ENCODE measurements at regions not wholly inside any gene's neighbourhood (a gene's known extent, or its start where the extent isn't known, plus 50 kb on each side); places are given as distances from the start of the nearest gene placed in this dataset.

- DNase-seq (ENCODE audit: low read depth) = no peak
These were observed 197.1 kb downstream of the SPP2 start for GRCh38 chr2:234247453-234248180.

GRCh38 chr2:234245945-234246344 is 195.4 kb downstream of the SPP2 start:
- DNase-seq (ENCODE audit: low read depth) = peak; percentile 89

DNA sequence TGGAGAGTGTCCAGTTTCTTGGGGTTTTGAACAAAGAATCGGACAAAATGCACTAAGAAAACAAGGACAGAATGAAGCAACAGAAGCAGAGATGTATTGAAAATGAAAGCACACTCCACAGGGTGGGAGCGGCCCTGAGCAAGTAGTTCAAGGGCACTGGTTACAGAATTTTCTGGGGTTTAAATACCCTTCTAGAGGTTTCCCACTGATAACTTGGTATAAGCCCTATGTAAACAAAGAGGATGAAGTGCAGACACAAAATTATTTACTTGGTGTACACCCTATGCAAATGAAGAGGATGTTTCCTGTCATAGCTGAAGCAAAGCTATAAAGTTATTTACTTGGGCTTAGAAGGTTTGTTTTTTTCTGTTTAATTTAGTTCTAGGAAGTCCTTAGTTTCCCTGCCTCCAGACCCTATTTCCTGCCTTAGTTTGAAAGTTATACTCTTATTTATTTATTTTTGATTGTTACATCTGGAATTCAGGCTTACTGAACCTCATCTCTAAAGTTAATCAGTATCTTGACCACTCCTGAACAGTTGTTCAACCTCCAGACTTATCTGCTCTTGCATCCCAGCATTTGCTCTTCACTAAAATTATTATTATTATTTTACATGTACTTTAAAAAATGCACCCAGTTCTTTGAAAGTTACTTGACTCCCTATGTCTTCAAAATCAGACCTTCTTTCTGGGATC is 193.5 kb downstream of the SPP2 start:
- DNase-seq (ENCODE audit: low read depth) = peak; percentile 64

DNA sequence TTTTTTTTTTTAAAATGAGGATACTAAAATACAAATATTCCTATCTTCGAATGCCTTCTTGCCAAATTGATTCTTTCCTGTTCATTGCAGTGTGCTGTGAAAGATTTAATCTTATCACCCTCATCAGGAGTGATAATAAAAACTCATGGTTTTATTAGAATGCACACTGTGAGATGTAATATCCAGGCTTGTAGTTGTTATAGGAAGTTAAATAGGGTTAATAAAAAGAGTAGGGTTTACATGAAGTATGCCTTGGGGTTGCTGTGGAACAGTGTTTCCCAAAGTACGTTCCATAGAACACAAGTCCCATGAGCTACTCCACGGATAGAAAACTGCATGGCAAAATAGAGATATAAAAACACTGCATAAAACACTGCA is 191.9 kb downstream of the SPP2 start:
- no peak for DNase-seq (ENCODE audit: low read depth)

DNA sequence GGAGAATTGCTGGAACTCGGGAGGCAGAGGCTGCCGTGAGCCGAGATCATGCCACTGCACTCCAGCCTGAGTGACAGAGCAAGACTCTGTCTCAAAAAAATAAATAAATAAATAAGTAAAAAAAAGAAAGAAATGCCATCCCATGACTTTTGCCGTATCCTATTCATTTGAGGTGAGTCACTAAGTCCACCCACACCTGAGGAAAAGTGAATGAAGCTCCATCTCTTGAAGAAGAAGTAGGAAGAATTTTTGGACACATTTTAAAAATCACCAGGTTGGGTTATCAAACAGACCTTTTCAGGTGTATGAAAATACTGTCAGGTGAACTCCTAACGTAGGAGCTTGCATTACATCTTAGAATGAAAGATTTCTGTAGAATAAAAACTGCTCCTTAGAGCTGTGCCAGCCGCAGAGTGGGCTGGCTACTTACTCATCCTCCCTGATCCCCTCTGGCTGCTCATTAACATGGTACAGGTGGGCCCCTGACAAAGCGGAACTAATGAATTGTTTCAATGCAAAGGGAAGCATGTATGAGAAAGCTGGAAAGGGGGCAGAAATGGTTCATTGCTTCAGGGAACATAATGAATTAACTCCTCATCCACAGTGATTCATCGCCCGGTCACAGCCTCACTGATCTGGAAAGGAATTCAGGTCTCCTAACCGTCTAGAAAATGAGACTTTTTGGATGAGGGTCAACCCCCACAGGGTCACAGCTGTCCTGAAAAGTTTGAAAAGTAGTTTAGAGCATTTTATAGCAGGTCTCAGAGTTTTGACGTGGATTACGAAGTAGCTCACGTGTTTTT is 191.4 kb downstream of the SPP2 start:
- peak; percentile 80 for DNase-seq (ENCODE audit: low read depth)

DNA sequence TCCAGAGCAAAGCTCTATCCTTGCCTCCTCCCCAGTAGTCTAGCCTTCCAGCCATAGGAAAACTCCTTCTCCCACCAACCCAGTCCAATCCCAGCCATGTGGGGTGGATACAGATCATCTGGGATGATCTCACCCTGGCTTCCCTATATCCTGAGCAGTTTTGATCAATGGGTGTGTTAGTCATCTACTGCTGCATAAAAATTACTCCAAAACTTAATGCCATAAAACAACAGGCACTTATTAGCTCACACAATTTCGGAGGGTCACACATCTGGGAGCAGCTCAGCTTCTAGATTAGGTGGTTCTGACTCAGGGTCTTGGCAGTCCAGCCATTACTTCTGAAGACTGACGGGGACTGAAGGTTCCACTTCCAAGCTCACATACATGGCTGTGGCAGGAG is 190.4 kb downstream of the SPP2 start:
- DNase-seq (ENCODE audit: low read depth) = peak; percentile 41

DNA sequence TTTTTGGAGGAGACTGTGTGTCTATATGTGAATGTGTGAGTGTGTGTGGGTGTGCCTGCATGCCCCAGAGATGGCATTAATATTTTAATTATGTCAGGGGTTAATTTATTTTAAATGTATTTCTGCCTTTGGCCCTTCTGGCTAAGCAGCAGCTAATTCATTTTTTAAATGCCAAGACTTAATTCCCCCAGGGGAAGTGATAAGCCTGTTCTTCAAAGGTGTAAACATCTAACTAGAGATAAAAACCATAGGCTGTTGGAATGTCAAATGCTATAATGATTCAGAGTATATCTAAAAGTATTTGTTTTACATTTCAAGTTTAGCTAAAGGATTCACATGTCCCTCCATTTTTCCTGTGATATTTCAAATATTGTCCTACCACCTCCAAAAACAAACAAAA is 184.7 kb downstream of the SPP2 start:
- DNase-seq (ENCODE audit: low read depth) = no peak

- DNase-seq (ENCODE audit: low read depth) = no peak
These were observed 181.0 kb downstream of the SPP2 start for GRCh38 chr2:234231460-234231859.

- no peak for DNase-seq (ENCODE audit: low read depth)
These were observed 168.5 kb downstream of the SPP2 start for GRCh38 chr2:234219046-234219310.

- no peak for DNase-seq (ENCODE audit: low read depth)
These were observed 168.0 kb downstream of the SPP2 start for GRCh38 chr2:234218266-234219045.

- DNase-seq (ENCODE audit: low read depth) = no peak
These were observed 162.0 kb downstream of the SPP2 start for GRCh38 chr2:234212534-234212933.

GRCh38 chr2:234211797-234212196 is 161.3 kb downstream of the SPP2 start:
- peak; percentile 44 for DNase-seq (ENCODE audit: low read depth)

DNA sequence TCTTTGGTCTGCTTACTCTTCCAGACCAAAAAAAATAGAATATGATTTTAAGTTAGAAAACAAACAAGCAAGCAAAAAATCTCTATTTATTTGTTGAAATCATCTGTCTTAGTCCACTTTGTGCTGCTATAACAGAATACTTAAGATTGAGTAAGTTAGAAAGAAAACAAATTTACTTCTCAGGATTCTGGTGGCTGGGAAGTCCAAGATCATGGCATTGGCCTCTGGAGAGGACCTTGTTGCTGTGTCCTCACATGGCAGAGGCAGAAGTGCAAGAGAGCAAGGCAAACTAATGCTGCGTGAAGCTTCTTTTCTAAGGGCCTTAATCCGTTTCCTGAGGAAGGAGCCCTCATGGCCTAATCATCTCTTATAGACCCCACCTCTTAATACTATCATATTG is 156.2 kb downstream of the SPP2 start:
- no peak for DNase-seq (ENCODE audit: low read depth)

GRCh38 chr2:234204480-234204879 is 154.0 kb downstream of the SPP2 start:
- peak; percentile 49 for DNase-seq (ENCODE audit: low read depth)

DNA sequence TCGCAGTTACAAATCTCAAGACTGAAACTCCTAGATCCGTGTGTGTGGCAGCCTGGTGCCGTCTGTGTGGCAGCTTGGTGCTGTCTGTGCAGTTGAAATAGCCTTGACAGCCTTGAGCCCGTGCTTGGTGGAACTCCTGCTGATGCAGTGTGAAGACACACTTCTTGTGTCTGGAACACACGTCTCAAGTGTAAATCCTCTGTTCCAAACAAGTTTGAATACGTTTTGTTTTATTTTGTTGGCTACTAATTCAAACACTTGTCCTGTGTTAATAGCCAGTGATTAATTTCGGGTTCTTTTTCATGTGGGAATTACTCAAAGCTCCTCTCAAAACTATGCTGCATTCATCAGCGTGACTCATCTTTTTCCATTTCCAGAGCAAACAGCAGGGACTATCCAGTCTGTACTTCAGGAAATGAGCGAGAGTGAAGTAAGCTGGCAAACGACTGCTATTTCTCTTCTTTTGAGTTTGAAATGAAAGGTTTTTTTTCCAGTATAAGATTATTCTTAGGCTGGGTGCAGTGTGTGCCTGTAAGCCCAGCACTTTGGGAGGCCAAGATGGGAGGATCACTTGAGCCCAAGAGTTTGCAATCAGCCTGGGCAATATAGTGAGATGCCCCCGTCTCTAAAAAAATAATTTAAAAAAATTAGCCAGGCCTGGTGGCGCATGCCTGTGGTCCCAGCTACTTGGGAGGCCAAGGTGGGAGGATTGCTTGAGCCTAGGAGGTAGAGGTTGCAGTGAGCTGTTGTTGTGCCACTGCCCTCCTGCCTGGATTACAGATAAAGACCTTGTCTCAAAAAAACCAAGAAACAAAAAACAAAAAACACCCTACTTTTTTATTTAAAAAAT is 152.9 kb downstream of the SPP2 start:
- DNase-seq (ENCODE audit: low read depth) = peak; percentile 96

GRCh38 chr2:234202601-234203000 is 152.1 kb downstream of the SPP2 start:
- no peak for DNase-seq (ENCODE audit: low read depth)

GRCh38 chr2:234199996-234200395 is 149.5 kb downstream of the SPP2 start:
- DNase-seq (ENCODE audit: low read depth) = no peak

DNA sequence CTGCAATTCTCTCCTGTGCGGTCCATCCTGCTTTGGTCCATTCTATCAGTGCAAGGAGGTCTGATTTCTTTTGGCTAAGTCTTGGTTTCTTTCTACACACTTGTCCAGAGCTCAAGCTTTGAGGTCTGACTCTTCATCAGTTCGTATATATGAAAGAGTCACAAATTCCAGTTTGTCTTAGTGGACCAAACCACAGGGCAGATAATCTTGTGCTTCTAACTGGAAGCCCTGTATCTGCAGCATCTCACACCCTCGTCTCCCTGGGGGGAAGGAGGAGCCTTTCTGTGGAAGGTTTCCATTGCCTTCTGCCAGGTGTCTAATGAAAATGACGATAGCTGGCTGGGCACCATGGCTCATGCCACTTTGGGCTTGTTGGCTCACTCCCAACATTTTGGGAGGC is 148.5 kb downstream of the SPP2 start:
- DNase-seq (ENCODE audit: low read depth) = no peak

DNA sequence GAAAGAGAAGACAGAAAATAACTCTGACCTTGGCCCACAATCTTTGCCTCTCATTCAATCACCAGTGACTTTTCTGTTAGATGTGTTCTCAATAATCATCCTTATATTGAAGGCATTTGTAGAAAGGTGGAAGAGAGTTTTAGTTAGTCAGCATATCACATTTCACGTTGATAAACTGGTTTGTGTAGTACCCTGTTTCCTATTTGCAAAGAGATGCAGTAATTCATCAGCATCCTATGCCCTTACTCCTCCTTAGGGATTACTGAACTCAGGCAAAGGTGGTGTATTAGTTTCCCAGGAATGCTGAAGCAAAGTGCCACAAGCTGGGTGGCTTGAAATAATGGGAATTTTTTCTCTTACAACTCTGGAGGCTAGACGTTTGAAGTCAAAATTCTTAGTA is 145.0 kb downstream of the SPP2 start:
- DNase-seq (ENCODE audit: low read depth) = no peak

GRCh38 chr2:234193977-234194563 is 143.6 kb downstream of the SPP2 start:
- DNase-seq (ENCODE audit: low read depth) = no peak

- no peak for DNase-seq (ENCODE audit: low read depth)
These were observed 141.4 kb downstream of the SPP2 start for GRCh38 chr2:234191819-234192407.

All from iris pigment epithelial cell (primary cell).